ENCODE measurements at regions not wholly inside any gene's neighbourhood (a gene's known extent, or its start where the extent isn't known, plus 50 kb on each side); places are given as distances from the start of the nearest gene placed in this dataset.
"Not testable (repeated sequence)": the region's sequence is repeated elsewhere in the genome, so short reads cannot be mapped to it uniquely, and the experiment has no call there.

DNA sequence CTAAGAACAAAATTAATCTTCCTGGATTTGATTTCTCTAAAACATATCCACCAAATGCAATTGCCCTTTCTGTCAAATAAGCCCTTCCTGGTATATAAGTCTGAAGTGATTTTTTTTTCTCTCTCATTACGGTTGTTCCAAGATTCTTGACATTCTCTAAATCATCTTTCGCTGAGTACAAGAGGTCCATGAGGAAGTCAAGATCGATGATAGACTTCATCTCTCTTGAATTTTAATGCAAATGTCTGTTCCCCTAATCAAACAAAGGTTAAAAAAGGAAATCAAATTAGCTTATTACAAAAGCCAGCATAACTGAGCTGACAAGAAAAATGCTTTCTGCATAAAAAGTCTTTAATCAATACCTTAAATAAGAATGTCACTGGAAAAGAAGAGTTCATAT lies 77.4 kb upstream of the ITGB1 start:
- no peak for DNase-seq

DNA sequence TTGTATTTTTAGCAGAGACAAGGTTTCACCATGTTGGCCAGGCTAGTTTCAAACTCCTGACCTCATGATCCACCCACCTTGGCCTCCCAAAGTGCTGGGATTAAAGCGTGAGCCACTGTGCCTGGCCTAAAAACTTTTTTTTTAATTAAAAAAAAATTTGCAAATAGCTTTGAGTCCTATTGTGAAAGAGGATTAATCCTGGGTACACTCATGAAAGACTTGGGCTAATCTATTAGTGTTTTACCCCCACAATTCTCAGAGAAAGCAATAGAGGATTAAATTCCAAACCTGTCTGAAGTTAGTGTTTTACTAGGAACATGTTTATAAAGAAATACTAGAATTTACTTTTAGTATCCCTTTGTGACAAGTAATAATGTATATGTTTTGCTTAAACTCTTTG lies 76.9 kb upstream of the ITGB1 start:
- no peak for DNase-seq

DNA sequence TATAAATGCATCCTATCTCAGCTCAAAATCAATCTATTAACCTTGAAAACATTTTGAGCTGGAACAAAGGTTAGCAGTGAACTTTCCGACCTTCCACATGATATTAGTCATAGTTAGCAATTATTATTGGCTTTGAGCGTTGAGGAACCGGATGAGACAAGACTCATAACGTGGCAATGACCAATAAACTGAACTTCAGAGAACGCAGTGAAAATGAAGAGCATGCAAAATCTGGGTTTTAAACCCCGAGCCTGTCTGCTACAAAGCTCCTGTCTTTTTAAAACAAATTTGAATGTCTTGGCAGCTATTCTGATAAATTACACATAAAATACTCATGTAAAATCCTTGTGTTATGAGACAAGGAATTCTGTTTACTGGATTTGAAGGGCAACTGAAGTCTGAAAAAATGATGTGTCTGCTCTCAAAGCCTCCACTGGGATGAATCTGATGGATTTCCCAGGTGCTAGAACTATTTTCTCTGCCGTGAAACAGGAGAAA lies 74.7 kb upstream of the ITGB1 start:
- DNase-seq: no peak

DNA sequence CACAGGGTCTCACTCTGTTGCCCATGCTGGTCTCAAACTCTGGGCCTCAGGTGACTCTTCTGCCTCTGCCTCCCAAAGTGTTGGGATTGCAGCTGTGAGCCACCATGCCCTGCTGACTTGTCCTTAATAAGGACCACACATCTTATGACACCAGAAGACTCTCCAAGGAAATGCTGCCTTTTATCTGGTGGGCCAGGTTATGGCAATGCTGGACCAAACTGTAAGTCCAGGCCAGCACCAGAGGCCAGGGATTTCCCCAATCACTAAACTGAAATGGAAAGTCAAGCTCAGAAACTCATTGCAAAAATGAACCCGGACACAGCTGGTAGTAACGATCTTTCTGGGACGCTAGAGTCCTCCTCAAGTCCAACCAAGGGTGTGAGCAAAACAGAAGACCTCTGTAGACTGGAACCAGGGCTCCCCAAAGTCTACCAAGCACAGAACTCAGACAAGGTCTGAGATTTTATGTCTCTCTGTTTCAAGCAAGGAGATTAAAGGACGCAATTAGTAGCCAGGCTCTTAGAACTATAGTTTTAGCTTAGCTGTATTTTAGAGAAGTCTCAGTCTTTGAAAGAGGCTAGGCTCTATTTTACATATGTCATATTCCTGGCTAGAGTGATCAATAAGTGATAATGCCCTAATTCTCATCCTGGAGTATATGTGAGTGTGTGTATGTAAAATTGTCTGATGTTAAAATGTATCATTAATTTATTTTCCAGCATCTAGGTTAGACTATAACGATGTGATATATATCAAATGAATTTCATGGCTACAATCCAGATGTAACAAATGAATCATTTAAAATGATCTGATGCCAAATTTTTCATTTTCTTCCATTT lies 74.0 kb upstream of the ITGB1 start:
- DNase-seq: no peak

DNA sequence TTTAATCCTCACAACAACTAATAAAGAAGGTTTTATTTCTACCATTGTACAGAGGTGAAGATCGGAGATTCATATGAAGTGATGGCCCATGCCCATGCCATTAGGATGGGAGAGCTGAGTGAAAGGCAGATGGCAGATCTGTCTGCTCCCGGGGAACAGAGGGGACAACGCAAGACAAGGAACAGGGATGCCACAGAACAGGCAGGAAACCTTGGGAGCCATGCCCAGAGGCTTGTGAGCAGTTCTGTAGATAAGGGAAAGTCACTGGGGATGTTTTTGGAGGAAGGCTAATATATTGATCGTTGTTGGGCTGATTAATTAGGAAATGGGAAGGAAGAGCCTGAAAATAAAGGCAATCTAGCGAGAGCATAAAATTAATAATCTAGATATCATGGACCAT lies 73.1 kb upstream of the ITGB1 start:
- no peak for DNase-seq

DNA sequence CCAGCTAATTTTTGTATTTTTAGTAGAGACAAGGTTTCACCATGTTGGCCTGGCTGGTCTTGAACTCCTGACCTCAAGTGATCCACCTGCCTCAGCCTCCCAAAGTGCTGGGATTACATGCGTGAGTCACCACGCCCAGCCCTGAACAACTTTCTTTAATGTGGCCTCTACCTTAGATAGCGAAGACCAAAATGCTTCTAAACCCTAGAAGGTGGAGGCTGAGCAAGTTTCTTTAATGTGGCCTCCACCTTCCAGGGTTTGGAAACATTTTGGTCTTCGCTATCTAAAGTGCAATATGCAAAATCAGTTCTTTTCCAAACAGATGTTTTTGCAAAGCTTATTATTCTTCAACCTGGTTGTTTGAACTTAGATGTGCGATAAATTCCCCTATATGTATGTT lies 70.5 kb upstream of the ITGB1 start:
- DNase-seq: not testable (repeated sequence)

DNA sequence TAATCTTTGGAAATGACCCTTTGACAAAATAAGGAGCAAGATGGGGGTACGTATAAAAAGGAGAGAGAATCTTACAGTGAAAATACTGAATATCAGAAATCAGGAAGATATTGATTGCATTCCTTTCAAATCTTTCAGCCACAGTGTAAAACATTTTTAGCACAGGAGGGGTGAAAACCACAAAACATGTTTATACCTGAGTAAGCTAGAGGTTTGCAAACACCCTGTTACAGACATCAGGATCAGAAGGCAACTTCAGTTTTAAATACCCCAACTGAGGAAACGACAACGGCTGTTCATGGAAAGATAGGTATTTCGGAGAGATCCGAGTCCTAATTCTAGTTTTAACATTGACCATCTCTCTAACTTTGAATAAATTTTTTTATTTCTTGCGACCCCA lies 69.1 kb upstream of the ITGB1 start:
- DNase-seq: no peak

DNA sequence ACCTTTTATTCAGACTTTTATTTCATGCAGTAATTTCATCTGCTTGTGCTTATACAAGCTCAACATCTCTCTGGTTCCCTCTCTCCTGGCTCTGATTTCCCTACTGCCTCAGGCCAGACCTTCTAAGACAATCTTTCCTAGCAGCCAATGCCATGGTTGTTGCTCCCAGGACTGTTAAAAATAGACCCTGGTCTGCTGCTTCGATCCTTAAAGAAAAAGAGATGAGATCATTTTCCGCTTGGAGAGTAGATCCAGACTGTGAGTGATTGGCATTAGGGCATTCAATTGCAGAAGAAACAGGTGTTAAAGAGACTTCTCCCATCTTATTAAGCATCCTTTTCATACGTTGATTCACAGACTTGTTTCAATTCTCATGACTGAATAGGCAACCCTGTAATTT lies 68.4 kb upstream of the ITGB1 start:
- no peak for DNase-seq

DNA sequence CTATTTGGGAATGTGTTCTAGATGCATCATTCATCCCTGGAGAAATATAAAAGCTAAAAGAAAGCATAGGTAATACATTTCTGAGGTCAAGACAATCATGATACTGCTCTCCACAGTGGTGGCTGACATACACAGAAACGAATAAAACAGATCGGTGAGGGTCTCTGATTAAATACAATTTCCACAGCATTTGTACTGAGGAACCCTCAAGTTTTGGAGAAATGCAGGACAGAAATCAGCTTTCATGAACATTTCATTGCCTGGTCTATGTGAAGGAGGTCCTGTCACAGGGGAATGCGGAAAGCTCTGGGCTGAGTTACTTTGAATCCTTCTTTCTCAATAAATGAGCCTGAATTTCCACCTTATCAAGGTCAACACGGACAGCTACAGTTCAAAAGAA lies 67.9 kb upstream of the ITGB1 start:
- DNase-seq: no peak

DNA sequence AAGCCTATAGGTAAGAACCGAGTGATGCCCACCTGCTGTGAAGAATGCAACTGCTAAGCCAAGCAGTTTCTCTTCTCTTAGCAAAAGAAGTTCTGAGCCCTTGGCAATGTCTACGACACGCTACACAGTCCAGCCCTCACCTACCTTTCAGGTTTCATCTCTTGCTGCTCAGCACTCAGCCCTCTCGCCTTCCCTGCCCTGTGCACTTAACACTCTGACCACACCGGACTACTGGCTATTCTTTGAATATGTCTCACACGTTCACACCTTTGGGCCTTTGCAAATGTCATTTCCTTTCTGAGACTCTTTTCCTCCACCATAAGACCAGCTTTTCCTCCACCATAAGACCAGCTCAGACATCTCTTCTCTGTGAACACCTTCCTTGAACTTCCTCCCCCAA lies 67.0 kb upstream of the ITGB1 start:
- DNase-seq: no peak

DNA sequence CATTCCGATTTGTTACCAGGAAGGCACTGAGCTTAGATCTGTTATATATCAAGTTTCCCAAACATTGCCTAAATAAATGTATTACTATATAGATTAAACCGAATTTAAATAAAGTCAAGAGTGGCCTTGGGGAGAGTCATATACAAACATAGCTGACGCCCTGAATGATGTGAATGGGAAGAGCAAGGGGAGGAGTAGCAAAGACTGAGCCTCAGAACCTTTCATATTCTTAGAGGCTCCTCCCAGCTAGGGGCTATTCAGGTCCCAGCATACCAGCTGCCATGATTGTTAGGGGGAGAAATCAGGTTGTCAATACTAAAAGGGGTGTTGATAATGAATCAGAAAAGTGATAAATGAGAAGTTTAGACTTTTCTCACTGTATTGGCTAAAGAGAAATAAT lies 64.7 kb upstream of the ITGB1 start:
- no peak for DNase-seq

DNA sequence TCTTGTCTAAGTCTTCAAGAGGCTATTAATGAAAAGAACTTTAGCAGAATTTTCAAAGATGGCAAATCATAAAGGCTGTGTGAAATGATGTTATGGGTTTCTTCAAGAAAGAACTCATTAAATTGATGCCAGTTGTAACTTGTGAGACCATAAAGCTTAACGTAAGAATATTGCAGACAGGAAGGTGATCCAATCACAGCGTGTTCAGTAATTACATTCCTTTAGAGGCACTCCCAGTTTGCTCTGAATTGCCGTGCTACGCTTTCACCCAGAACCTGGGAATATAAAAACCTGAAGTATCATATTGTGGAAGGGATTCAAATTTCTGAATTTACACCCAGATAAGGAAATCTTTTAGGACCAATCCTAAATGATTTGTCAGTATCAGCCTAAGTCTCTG lies 64.1 kb upstream of the ITGB1 start:
- DNase-seq: no peak

DNA sequence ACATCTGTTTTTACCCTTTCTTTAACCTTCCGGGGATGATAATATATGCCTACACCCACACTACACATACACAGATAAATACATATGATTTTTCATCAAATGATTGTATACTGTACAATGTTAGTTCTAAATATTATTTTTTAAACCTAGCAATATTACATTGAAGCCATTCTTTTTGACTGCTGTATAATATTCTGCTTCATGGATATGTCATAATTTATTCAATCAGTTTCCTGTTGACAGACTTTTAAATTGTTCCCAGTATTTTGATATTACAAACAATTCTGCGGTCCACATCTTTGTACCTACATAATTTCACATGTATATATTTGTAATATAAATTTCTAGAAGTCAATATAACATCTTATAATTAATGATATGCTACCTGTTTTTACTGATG lies 59.0 kb upstream of the ITGB1 start:
- no peak for DNase-seq

DNA sequence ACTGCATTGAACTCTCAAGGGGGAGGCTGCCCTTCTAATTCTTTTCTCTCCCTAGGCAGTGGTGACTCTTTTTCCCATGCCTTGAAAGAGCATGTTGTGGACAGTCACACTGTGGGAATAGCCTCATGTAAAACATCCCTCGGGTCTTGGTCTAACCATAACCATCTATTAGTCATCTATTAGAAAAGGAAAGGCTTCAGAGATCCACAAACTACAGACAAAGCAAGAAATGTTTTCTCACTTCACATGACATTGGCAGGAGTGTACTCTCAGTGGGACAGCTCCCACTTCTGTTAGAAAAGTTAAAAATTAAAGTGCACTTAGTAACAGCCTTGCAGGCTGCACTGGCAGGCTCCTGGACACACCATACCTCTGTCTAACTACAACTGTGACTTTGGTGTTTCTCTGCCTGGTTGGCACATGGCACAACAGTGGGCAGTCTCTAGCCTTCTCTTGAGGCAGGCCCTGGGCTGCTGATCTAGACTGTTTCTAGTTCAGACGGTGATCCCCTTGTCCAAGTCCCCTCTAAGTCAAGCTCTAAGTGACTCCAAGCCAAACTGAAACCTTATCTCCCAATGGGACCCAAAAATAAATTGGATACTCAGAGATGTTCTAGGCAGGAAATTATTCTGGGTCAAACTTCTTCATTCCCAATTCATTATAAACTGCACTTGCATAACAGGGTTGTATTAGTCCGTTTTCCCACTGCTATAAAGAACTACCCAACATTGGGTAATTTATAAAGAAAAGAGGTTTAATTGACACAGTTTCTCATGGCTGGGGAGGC lies 57.9 kb upstream of the ITGB1 start:
- DNase-seq: no peak

DNA sequence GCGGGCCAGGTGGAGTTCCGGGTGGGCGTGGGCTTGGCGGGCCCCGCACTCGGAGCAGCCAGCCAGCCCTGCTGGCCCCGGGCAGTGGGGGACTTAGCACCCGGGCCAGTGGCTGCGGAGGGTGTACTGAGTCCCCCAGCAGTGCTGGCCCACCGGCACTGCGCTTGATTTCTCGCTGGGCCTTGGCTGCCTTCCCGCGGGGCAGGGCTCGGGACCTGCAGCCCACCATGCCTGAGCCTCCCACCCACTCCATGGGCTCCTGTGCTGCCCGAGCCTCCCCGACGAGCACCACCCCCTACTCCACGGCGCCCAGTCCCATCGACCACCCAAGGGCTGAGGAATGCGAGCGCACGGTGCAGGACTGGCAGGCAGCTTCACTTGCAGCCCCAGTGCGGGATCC lies 55.3 kb upstream of the ITGB1 start:
- not testable (repeated sequence) for DNase-seq

DNA sequence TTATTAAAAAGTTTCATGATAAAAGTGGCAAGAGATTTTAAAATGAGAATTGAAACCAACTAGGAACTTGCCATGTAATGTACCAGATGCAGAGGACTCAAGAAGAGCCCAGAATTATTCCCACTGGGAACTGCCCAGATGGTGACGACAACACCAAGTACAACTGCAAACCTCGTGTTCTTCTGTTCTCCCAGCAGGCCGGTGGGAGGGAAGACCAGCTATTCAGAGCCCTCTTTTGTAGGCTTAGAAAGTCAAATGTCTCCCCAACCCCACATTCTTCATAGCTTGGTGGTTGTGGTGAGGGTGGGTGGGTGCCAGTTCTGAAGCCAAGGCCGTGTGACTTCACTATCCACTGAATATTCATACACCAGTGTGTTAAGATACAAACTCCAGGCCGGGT lies 54.3 kb upstream of the ITGB1 start:
- no peak for DNase-seq

DNA sequence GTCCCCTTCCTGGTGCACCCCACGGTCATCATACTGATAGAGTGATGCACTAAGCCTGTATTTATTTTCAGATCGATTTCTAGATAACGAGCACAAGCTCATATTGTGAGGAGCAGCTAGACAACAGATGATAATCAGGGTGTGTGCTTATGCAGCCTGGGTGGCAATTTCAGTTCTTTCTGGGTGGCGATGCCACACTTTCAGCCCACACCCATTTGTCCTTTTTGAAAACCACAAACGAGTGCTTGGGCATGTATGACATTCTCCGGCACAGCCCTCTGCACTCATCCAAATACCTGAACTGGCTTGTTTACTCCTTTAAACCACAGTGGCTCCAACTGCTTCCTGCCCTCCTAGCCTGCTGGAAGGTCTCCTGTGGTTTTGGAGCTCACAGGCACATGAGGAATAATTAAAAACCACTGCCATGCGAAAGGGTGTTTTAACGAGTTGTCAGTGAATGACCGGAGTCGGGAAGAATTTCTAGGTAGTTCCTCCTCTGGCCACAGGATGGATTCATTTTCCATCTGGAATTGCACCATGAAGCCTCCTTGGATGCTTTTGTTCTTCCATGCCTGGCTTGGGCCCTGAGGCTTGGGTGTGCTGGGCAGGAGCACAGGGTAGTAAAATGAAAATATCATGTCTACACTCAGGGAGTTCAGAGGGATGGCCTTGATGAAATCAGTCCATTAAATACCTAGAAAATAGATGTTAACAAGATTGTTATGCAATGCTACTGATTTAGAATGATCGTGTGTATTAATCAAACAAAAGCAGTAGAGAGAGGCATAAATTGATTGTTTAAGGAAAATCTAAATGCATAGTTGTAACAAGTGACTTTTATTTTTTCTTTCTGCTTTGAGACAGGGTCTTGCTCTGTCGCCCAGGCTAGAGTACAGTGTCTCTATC lies 52.4 kb upstream of the ITGB1 start:
- DNase-seq: no peak

DNA sequence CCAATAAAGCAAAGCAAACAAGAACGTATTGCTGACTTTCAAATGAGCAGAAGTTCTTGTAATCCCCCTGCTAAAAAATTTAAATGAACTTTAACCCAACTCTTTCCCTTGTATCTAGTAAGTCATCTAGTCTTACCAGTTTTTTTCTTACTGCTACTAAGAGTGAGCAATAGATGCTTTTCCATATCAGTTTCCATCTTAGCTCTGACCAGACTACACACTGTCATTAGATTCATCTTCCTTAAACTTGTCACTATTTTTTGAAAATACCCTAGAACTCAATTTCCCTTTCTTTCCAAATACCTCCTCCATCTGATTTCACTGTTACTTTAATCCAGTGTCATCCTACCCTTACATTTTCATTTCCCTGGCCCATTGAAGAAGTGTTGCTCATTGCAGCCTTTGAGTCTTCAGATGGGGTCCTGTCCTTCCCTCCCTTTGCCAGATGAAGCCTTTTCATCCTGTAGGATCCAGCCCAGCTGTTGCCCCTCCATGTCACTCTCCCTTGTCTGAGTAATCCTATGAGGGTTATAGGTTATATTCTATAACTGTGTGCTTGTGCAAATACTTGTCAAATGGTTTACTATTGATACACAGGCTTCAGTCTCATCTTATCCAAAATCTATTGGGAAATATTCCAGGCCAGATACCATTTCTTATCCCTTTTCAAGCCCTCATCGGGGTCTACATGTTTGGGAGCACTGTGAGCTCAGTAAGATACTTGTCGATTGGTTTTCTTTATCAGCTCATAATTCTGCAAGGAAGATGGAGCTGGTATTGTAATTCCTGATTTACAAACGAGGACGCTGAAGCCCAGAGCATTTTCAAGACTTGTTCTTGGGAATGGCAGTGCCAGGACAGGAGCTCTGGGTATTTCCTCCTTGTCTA lies 51.5 kb upstream of the ITGB1 start:
- no peak for DNase-seq

DNA sequence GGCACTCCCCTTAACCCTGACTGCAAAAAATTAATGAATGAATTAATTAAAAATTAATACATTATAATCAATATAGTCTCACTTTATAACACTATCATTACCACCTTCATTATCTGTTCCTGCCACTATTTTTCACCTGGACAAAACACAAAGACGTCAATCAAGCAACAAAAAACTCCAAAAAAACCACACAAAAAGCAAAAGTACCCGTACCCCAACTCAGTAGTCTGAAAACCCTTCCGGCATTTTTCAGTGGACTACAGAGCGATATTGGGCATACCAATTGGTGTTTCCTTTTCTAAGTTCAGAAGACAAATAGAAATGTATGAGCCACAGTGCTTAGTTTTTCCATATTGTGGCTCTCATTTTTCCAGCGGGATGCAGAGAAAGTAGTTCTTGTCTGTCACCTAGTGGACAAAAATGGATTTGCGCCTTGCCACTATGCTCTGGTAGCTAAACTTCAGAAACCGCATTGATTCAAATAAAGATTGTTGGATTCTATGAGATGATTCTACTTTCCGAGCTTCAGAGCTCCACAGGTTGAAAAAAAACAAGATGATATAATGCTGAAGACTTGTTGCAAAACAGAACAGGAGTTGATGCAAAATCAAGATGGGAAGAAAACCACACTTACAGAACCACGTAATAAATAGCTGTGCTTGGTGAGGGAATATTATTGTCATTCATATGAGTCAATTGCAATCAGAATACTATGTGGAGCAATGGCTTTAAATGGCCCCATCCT lies 50.6 kb upstream of the ITGB1 start:
- peak; percentile 69 for DNase-seq

DNA sequence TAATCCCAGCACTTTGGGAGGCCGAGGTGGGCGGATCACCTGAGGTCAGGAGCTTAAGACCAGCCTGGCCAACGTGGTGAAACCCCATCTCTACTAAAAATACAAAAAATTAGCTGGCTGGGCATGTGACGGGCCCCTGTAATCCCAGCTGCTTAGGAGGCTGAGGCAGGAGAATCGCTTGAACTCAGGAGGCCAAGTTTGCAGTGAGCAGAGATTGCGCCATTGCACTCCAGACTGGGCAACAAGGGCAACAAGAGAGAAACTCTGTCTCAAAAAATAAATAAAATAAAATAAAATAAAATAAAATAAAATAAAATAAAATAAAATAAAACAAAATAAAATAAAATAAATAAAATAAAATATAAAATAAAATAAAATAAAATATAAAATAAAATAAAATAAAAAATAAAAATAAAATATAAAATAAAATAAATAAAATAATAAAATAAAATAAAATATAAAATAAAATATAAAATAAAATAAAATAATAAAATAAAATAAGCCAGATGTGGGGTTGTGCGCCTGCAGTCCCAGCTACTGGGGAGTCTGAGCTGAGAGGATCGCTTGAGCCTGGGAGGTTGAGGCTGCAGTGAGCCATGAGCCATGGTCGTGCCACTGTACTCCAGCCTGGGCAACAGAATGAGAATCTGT lies 49.8 kb upstream of the ITGB1 start:
- not testable (repeated sequence) for DNase-seq

Measured in activated CD8-positive, alpha-beta memory T cell treated with anti-CD3 and anti-CD28 coated beads for 24 hours (primary cell).